ENCODE measurements at regions not wholly inside any gene's neighbourhood (a gene's known extent, or its start where the extent isn't known, plus 50 kb on each side); places are given as distances from the start of the nearest gene placed in this dataset.
A peak's percentile ranks its signal among the peaks of the same experiment; 100 is the strongest.

DNA sequence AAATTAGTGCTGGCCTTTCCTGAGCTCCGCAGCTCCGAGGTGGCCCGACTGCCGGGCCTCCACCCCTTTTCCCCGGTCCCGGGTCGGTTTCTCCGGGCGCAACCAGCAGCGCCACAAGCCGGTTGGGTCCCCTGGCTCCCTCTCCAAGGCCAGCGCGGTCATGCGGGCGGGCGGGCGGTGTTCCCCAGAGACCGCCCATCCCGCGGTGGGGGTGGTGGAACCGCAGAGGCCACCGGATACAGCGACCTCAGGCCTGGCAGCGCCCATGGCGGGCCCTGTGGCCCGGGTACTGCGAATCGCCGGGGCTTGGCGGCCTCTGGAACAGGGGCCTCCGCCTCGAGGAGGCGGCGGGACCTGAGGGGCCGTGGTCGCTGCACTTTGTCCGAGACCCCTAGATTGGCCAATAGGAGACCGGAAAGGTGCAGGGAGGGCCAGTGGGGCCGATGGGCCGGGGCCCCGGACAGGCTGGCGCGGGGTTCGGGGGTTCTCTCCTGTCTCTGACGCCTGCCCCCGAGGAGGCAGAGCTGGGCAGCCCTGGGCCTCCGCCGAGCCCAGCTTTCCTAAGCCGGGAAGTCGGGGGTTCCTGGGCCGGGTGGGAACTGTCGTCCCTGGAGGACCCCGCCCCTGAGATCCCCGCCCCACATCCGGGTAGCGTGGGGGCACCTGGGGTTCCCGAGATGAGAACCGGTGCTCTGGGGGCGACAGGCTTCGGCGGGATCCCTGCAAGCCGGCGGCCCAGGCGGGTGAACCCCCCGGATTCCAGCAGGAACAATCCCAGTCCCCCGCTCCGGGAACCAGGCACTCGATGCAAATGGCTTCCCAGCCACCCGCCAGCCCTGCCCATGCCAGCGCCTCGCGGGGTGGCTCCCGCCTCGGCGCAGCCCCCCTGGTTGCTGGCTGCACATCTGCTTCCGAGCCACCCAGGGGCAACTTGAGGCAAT lies 293.9 kb downstream of the ZSWIM6 start (continued):
- TF ChIP-seq CHD7 (IDR thresholded peaks at IDR 0.05; ENCODE audit: insufficient replicate concordance, low read length), result no peak
- TF ChIP-seq ASH2L (IDR thresholded peaks at IDR 0.05; ENCODE audit: low read length), result peak; percentile 67
- peak; percentile 67 for TF ChIP-seq YY1 (IDR thresholded peaks at IDR 0.05; ENCODE audit: low read depth, low read length)
